ENCODE measurements at regions not wholly inside any gene's neighbourhood (a gene's known extent, or its start where the extent isn't known, plus 50 kb on each side); places are given as distances from the start of the nearest gene placed in this dataset.

- no peak for DNase-seq (ENCODE audit: low read depth)
- no peaks in the 10 kb centered on the region for H3K36me3 ChIP-seq (ENCODE audit: control insufficient read depth, insufficient read depth, low read length)
- TF ChIP-seq CTCF (IDR thresholded peaks at IDR 0.05; ENCODE audit: insufficient read depth, low read length, poor library complexity, severe bottlenecking), result no peak
- no peak overlapping the region for H3K4me3 ChIP-seq (ENCODE audit: low read depth, low read length)
- no peaks in the 10 kb centered on the region for H3K27me3 ChIP-seq (ENCODE audit: control insufficient read depth, insufficient read depth, low read length)
Measured at GRCh38 chr5:158139161-158139560, 280.2 kb upstream of the CLINT1 start.

- H3K36me3 ChIP-seq (ENCODE audit: control insufficient read depth, insufficient read depth, low read length), result no peaks in the 10 kb centered on the region
- H3K27me3 ChIP-seq (ENCODE audit: control insufficient read depth, insufficient read depth, low read length), result no peaks in the 10 kb centered on the region
- no peak for TF ChIP-seq CTCF (IDR thresholded peaks at IDR 0.05; ENCODE audit: insufficient read depth, low read length, poor library complexity, severe bottlenecking)
- H3K4me3 ChIP-seq (ENCODE audit: low read depth, low read length), result no peak overlapping the region
- no peak for DNase-seq (ENCODE audit: low read depth)
Measured at GRCh38 chr5:158135682-158136179, 276.8 kb upstream of the CLINT1 start.

GRCh38 chr5:158133369-158133768, 274.4 kb upstream of the CLINT1 start:
- no peaks in the 10 kb centered on the region for H3K27me3 ChIP-seq (ENCODE audit: control insufficient read depth, insufficient read depth, low read length)
- no peak for TF ChIP-seq CTCF (IDR thresholded peaks at IDR 0.05; ENCODE audit: insufficient read depth, low read length, poor library complexity, severe bottlenecking)
- no peak overlapping the region for H3K4me3 ChIP-seq (ENCODE audit: low read depth, low read length)
- no peak for DNase-seq (ENCODE audit: low read depth)
- no peaks in the 10 kb centered on the region for H3K36me3 ChIP-seq (ENCODE audit: control insufficient read depth, insufficient read depth, low read length)

GRCh38 chr5:158127536-158127935, 268.6 kb upstream of the CLINT1 start:
- no peak for DNase-seq (ENCODE audit: low read depth)
- Histone ChIP-seq H3K4me3 (ENCODE audit: low read depth, low read length) (no peak overlapping the region), H3K27me3 (ENCODE audit: control insufficient read depth, insufficient read depth, low read length) (no peaks in the 10 kb centered on the region), H3K36me3 (ENCODE audit: control insufficient read depth, insufficient read depth, low read length) (no peaks in the 10 kb centered on the region)
- TF ChIP-seq CTCF (IDR thresholded peaks at IDR 0.05; ENCODE audit: insufficient read depth, low read length, poor library complexity, severe bottlenecking), result no peak

GRCh38 chr5:158126442-158127405, 267.8 kb upstream of the CLINT1 start:
- no peak for DNase-seq (ENCODE audit: low read depth)
- Histone ChIP-seq H3K27me3 (ENCODE audit: control insufficient read depth, insufficient read depth, low read length) (no peaks in the 10 kb centered on the region), H3K36me3 (ENCODE audit: control insufficient read depth, insufficient read depth, low read length) (no peaks in the 10 kb centered on the region), H3K4me3 (ENCODE audit: low read depth, low read length) (no peak overlapping the region)
- TF ChIP-seq CTCF (IDR thresholded peaks at IDR 0.05; ENCODE audit: insufficient read depth, low read length, poor library complexity, severe bottlenecking), result no peak
